WTC11 (cell line): ENCODE measurements at regions not wholly inside any gene's neighbourhood (a gene's known extent, or its start where the extent isn't known, plus 50 kb on each side); places are given as distances from the start of the nearest gene placed in this dataset.

Source experiments
- ATAC-seq: fragments of 200-7000 bp; cut with Tn5 transposase; 2 replicates; pipeline ENCODE4 v1.10.0; 2021; ENCODE audit warnings: mild to moderate bottlenecking, moderate library complexity
- CTCF ChIA-PET: fragments of 300-600 bp; sonication (Branson Sonifier 250); formaldehyde crosslinking; loops from one replicate; lab custom pipeline; 2021; ENCODE audit warnings: antibody characterized with exemption; lab: Charles Lee
- POLR2A ChIA-PET: fragments of 350-600 bp; sonication (Branson Sonifier 250); formaldehyde crosslinking; loops from one replicate; lab custom pipeline; 2021; ENCODE audit warnings: antibody characterized with exemption; lab: Charles Lee
- DNase-seq: peaks from one replicate; pipeline ENCODE4 v3.0.0; 2021; ENCODE audit warnings: low spot score
- H3K27ac Mint-ChIP-seq: 2 replicates; pipeline ENCODE4 v1.8.0; 2021; ENCODE audit warnings: mixed read lengths
- H3K27me3 Mint-ChIP-seq: 2 replicates; pipeline ENCODE4 v1.8.0; 2021; ENCODE audit warnings: low read depth, mild to moderate bottlenecking, moderate library complexity, mixed read lengths
- H3K36me3 Mint-ChIP-seq: 2 replicates; pipeline ENCODE4 v1.8.0; 2021; ENCODE audit warnings: mixed read lengths
- H3K4me1 Mint-ChIP-seq: 2 replicates; pipeline ENCODE4 v1.8.0; 2022; ENCODE audit warnings: mixed read lengths
- H3K4me3 Mint-ChIP-seq: 2 replicates; pipeline ENCODE4 v1.8.0; 2021; ENCODE audit warnings: mild to moderate bottlenecking, moderate library complexity, mixed read lengths
- H3K9me3 Mint-ChIP-seq: 2 replicates; pipeline ENCODE4 v1.8.0; 2021; ENCODE audit warnings: mixed read lengths
- AFF4 ChIP-seq: sonication (generic); formaldehyde crosslinking; IDR thresholded peaks from 2 replicates; pipeline ENCODE4 v1.8.1; 2023; ENCODE audit warnings: mild to moderate bottlenecking, missing genetic modification reagents, borderline replicate concordance
- AR ChIP-seq: fragments of 250-450 bp; sonication (Bioruptor Pico); IDR thresholded peaks from 2 replicates; pipeline ENCODE4 v1.9.0; 2021; ENCODE audit warnings: mild to moderate bottlenecking
- ATF6 ChIP-seq: sonication (generic); formaldehyde crosslinking; IDR thresholded peaks from 2 replicates; pipeline ENCODE4 v1.8.1; 2023; ENCODE audit warnings: mild to moderate bottlenecking, missing genetic modification reagents
- CDX4 ChIP-seq: fragments of 250-450 bp; sonication (Bioruptor Pico); IDR thresholded peaks from 2 replicates; pipeline ENCODE4 v1.9.0; 2021; ENCODE audit warnings: moderate library complexity, mild to moderate bottlenecking, inconsistent platforms, borderline replicate concordance
- E2F1 ChIP-seq: sonication (generic); formaldehyde crosslinking; IDR thresholded peaks from 2 replicates; pipeline ENCODE4 v1.8.0; 2022; ENCODE audit warnings: mild to moderate bottlenecking, missing genetic modification reagents
- FOXP4 ChIP-seq: sonication (generic); formaldehyde crosslinking; IDR thresholded peaks from 2 replicates; pipeline ENCODE4 v1.8.0; 2022; ENCODE audit warnings: mild to moderate bottlenecking, missing genetic modification reagents
- PREB ChIP-seq: sonication (generic); formaldehyde crosslinking; IDR thresholded peaks from 2 replicates; pipeline ENCODE4 v1.8.1; 2022; ENCODE audit warnings: mild to moderate bottlenecking, missing genetic modification reagents, moderate library complexity, borderline replicate concordance
- STAT6 ChIP-seq: sonication (generic); formaldehyde crosslinking; conservative IDR thresholded peaks from 2 replicates; pipeline ENCODE4 v1.8.1; 2023; ENCODE audit warnings: mild to moderate bottlenecking, low read depth, missing genetic modification reagents, moderate library complexity
- ZNF396 ChIP-seq: fragments of 250-450 bp; sonication (Bioruptor Pico); IDR thresholded peaks from 2 replicates; pipeline ENCODE4 v1.8.0; 2021; ENCODE audit warnings: mild to moderate bottlenecking, moderate library complexity, borderline replicate concordance

GRCh38 chr15:70234256-70234905, 136.7 kb upstream of the TLE3 start:
- H3K9me3 Mint-ChIP-seq = peaks cover 34% of the 10 kb centered on the region
- H3K27me3 Mint-ChIP-seq = peaks cover 6% of the 10 kb centered on the region
- no peaks in the 10 kb centered on the region for H3K4me1 Mint-ChIP-seq
- no peak overlapping the region for H3K27ac Mint-ChIP-seq
- peaks cover 24% of the 10 kb centered on the region for H3K36me3 Mint-ChIP-seq
- TF ChIP-seq STAT6 (CRISPR knock-in tag) (no peak), PREB (CRISPR knock-in tag) (no peak), E2F1 (CRISPR knock-in tag) (no peak), AR (CRISPR knock-in tag) (no peak)
- TF ChIP-seq, all 79 proteins: peak for 0
- ChIA-PET CTCF (no interaction called here), POLR2A (interaction anchor here (0.7 kb wide), 1 partner anchor 9 kb away, joined by 4 read pairs; no protein-coding TSS in a partner anchor)
- DNase-seq (no peak), ATAC-seq (no peak)
- H3K4me3 Mint-ChIP-seq = no peak overlapping the region

- Mint-ChIP-seq H3K9me3 (peaks cover 44% of the 10 kb centered on the region), H3K27me3 (peaks cover 6% of the 10 kb centered on the region), H3K27ac (no peak overlapping the region), H3K4me3 (no peak overlapping the region), H3K4me1 (peaks cover 10% of the 10 kb centered on the region), H3K36me3 (peaks cover 26% of the 10 kb centered on the region)
- ChIA-PET CTCF (no interaction called here), POLR2A (no interaction called here)
- DNase-seq = no peak
- ATAC-seq = no peak
- TF ChIP-seq FOXP4 (no peak), E2F1 (CRISPR knock-in tag) (no peak), AFF4 (CRISPR knock-in tag) (no peak), ATF6 (CRISPR knock-in tag) (no peak), STAT6 (CRISPR knock-in tag) (no peak), ZNF396 (CRISPR knock-in tag) (no peak), CDX4 (CRISPR knock-in tag) (no peak)
Measured at GRCh38 chr15:70231484-70231883, 133.8 kb upstream of the TLE3 start.
